Osteoblast (primary cell): ENCODE measurements at regions not wholly inside any gene's neighbourhood (a gene's known extent, or its start where the extent isn't known, plus 50 kb on each side); places are given as distances from the start of the nearest gene placed in this dataset.

ENCODE experiments used
- DNase-seq: peaks from one replicate; pipeline ENCODE4 v3.0.0; 2011; ENCODE audit warnings: low spot score, mixed read lengths; ENCODE audit not compliant: insufficient read length; ENCODE audit errors: missing footprints
- H2AFZ ChIP-seq: 2 replicates; pipeline ENCODE4 v1.6.0; 2011; ENCODE audit warnings: mild to moderate bottlenecking, low read length
- H3K27ac ChIP-seq: 2 replicates; pipeline ENCODE4 v1.5.1; 2011; ENCODE audit warnings: mild to moderate bottlenecking, low read depth, low read length, moderate library complexity
- H3K27me3 ChIP-seq: 2 replicates; pipeline ENCODE4 v1.6.0; 2012; ENCODE audit warnings: mild to moderate bottlenecking, control low read depth, inconsistent platforms, low read length, moderate library complexity; ENCODE audit not compliant: insufficient read depth
- H3K36me3 ChIP-seq: 2 replicates; pipeline ENCODE4 v1.5.1; 2011; ENCODE audit warnings: mild to moderate bottlenecking, low read length, control low read depth, moderate library complexity; ENCODE audit not compliant: insufficient read depth
- H3K4me1 ChIP-seq: 2 replicates; pipeline ENCODE4 v1.5.1; 2011; ENCODE audit warnings: mild to moderate bottlenecking, low read length, control low read depth, moderate library complexity; ENCODE audit not compliant: insufficient read depth
- H3K4me2 ChIP-seq: 2 replicates; pipeline ENCODE4 v1.6.0; 2011; ENCODE audit warnings: mild to moderate bottlenecking, low read length; ENCODE audit not compliant: insufficient read depth
- H3K4me3 ChIP-seq: fragments of 200-600 bp; sonication (generic); 3 replicates; pipeline ENCODE4 v1.5.1; 2012; ENCODE audit warnings: mild to moderate bottlenecking, low read length, inconsistent platforms; ENCODE audit not compliant: insufficient read depth
- H3K79me2 ChIP-seq: 2 replicates; pipeline ENCODE4 v1.6.0; 2012; ENCODE audit warnings: mild to moderate bottlenecking, low read length, control low read depth, inconsistent platforms; ENCODE audit not compliant: insufficient read depth
- H3K9me3 ChIP-seq: 2 replicates; pipeline ENCODE4 v1.5.1; 2011; ENCODE audit warnings: low read depth, low read length, control low read depth
- H4K20me1 ChIP-seq: 2 replicates; pipeline ENCODE4 v1.6.0; 2012; ENCODE audit warnings: mild to moderate bottlenecking, low read length, control low read depth; ENCODE audit not compliant: insufficient read depth
- CTCF ChIP-seq: IDR thresholded peaks from 2 replicates; pipeline ENCODE4 v1.5.1; 2011; ENCODE audit warnings: mild to moderate bottlenecking, low read depth, low read length, moderate library complexity; ENCODE audit errors: extremely low read depth

GRCh38 chr13:108018371-108018870 is 196.9 kb downstream of the LIG4 start:
- Histone ChIP-seq H3K36me3 (no peaks in the 10 kb centered on the region), H3K27ac (no peak overlapping the region), H2AFZ (no peak overlapping the region), H3K4me1 (no peaks in the 10 kb centered on the region), H3K27me3 (no peaks in the 10 kb centered on the region), H3K79me2 (no peaks in the 10 kb centered on the region), H4K20me1 (no peaks in the 10 kb centered on the region), H3K4me2 (no peak overlapping the region), H3K9me3 (no peaks in the 10 kb centered on the region), H3K4me3 (no peak overlapping the region)
- DNase-seq = no peak
- TF ChIP-seq CTCF = no peak

DNA sequence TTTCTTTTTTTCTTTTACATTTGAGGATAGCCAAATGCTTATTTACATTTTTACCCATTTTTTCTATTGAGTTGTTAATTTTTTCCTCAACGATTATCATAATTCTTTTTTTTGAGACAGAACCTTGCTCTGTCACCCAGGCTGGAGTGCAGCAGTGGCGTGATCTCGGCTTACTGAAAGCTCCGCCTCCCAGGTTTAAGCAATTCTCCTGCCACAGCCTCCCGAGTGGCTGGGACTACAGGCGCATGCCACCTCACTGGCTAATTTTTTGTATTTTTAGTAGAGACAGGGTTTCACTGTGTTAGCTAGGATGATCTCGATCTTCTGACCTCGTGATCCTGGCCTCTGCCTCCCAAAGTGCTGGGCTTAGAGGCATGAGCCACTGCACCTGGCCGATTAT is 208.7 kb downstream of the LIG4 start:
- Histone ChIP-seq H3K4me2 (no peak overlapping the region), H2AFZ (no peak overlapping the region)

GRCh38 chr13:108005231-108005630 is 210.1 kb downstream of the LIG4 start:
- DNase-seq = no peak
- no peaks in the 10 kb centered on the region for H3K9me3 ChIP-seq
- no peaks in the 10 kb centered on the region for H3K4me1 ChIP-seq
- no peak overlapping the region for H2AFZ ChIP-seq
- no peak overlapping the region for H3K4me3 ChIP-seq
- H3K27ac ChIP-seq = no peak overlapping the region
- no peaks in the 10 kb centered on the region for H4K20me1 ChIP-seq
- H3K27me3 ChIP-seq = no peaks in the 10 kb centered on the region
- H3K79me2 ChIP-seq = no peaks in the 10 kb centered on the region
- no peak overlapping the region for H3K4me2 ChIP-seq
- no peak for TF ChIP-seq CTCF
- H3K36me3 ChIP-seq = no peaks in the 10 kb centered on the region

More for the DNA sequence above, 208.7 kb downstream of the LIG4 start:
- DNase-seq = no peak
- Histone ChIP-seq H3K9me3 (no peaks in the 10 kb centered on the region), H3K36me3 (no peaks in the 10 kb centered on the region), H4K20me1 (no peaks in the 10 kb centered on the region), H3K79me2 (no peaks in the 10 kb centered on the region), H3K27ac (no peak overlapping the region), H3K4me3 (no peak overlapping the region), H3K27me3 (no peaks in the 10 kb centered on the region), H3K4me1 (no peaks in the 10 kb centered on the region)
- no peak for TF ChIP-seq CTCF

DNA sequence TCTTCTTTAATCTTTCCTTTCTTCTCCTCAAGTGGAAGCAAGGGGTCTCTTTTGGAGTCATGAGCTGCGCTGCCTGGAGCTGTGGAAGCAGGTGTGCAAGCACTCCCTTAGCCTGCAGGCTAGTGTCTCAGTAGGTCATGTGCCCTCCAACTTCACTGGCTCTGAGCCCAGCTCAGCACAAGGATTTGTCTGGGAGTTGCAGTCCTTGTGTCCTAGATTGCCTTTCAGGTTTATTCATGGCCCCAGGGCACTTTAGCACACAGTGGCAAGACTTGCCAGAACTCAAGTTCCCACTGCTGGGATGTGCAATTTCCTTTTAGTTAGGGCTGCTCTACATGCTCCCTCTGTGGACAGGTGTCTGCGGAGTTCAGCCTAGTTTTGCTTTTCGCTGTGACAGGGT is 211.7 kb downstream of the LIG4 start:
- Histone ChIP-seq H4K20me1 (no peaks in the 10 kb centered on the region), H2AFZ (no peak overlapping the region), H3K4me1 (no peaks in the 10 kb centered on the region), H3K4me2 (no peak overlapping the region), H3K27ac (no peak overlapping the region), H3K9me3 (no peaks in the 10 kb centered on the region), H3K79me2 (no peaks in the 10 kb centered on the region), H3K4me3 (no peak overlapping the region), H3K27me3 (no peaks in the 10 kb centered on the region), H3K36me3 (no peaks in the 10 kb centered on the region)
- no peak for TF ChIP-seq CTCF
- DNase-seq = no peak
